ENCODE measurements at regions not wholly inside any gene's neighbourhood (a gene's known extent, or its start where the extent isn't known, plus 50 kb on each side); places are given as distances from the start of the nearest gene placed in this dataset.
"Not testable (repeated sequence)": the region's sequence is repeated elsewhere in the genome, so short reads cannot be mapped to it uniquely, and the experiment has no call there.

GRCh38 chr6:60991427-60992028, 1294.5 kb downstream of the KHDRBS2 start:
- H3K27ac Mint-ChIP-seq, result no peak overlapping the region
- ATAC-seq (no peak), DNase-seq (no peak)
- ChIA-PET CTCF (no interaction called here), POLR2A (no interaction called here)
- H3K36me3 Mint-ChIP-seq (ENCODE audit: low read depth), result no peaks in the 10 kb centered on the region
- H3K27me3 Mint-ChIP-seq (ENCODE audit: low read depth), result no peaks in the 10 kb centered on the region
- no peaks in the 10 kb centered on the region for H3K4me1 Mint-ChIP-seq (ENCODE audit: low read depth)
- H3K4me3 Mint-ChIP-seq, result no peak overlapping the region
- H3K9me3 Mint-ChIP-seq (ENCODE audit: insufficient read depth), result peaks cover 23% of the 10 kb centered on the region

GRCh38 chr6:60952500-60952899, 1333.5 kb downstream of the KHDRBS2 start:
- no peaks in the 10 kb centered on the region for H3K27me3 Mint-ChIP-seq (ENCODE audit: low read depth)
- ChIA-PET POLR2A (no interaction called here), CTCF (no interaction called here)
- H3K27ac Mint-ChIP-seq, result no peak overlapping the region
- ATAC-seq, result no peak
- peaks cover 14% of the 10 kb centered on the region for H3K9me3 Mint-ChIP-seq (ENCODE audit: insufficient read depth)
- DNase-seq, result no peak
- no peaks in the 10 kb centered on the region for H3K4me1 Mint-ChIP-seq (ENCODE audit: low read depth)
- no peak overlapping the region for H3K4me3 Mint-ChIP-seq
- H3K36me3 Mint-ChIP-seq (ENCODE audit: low read depth), result no peaks in the 10 kb centered on the region

GRCh38 chr6:60950221-60950923, 1335.7 kb downstream of the KHDRBS2 start:
- ATAC-seq; H3K27me3 Mint-ChIP-seq (ENCODE audit: low read depth); CTCF ChIA-PET; H3K4me1 Mint-ChIP-seq (ENCODE audit: low read depth); H3K27ac Mint-ChIP-seq; H3K36me3 Mint-ChIP-seq (ENCODE audit: low read depth); DNase-seq; POLR2A ChIA-PET; H3K4me3 Mint-ChIP-seq: not testable (repeated sequence)
- H3K9me3 Mint-ChIP-seq (ENCODE audit: insufficient read depth), result peaks cover 12% of the 10 kb centered on the region

- DNase-seq; ATAC-seq; H3K36me3 Mint-ChIP-seq (ENCODE audit: low read depth); H3K4me1 Mint-ChIP-seq (ENCODE audit: low read depth); H3K4me3 Mint-ChIP-seq; CTCF ChIA-PET; H3K27me3 Mint-ChIP-seq (ENCODE audit: low read depth); H3K9me3 Mint-ChIP-seq (ENCODE audit: insufficient read depth); H3K27ac Mint-ChIP-seq; POLR2A ChIA-PET: not testable (repeated sequence)
These were observed 1338.6 kb downstream of the KHDRBS2 start for GRCh38 chr6:60947416-60947815.

GRCh38 chr6:60944803-60945202, 1341.2 kb downstream of the KHDRBS2 start:
- H3K9me3 Mint-ChIP-seq (ENCODE audit: insufficient read depth); H3K27ac Mint-ChIP-seq; DNase-seq; H3K4me3 Mint-ChIP-seq; ATAC-seq; H3K36me3 Mint-ChIP-seq (ENCODE audit: low read depth); H3K4me1 Mint-ChIP-seq (ENCODE audit: low read depth); H3K27me3 Mint-ChIP-seq (ENCODE audit: low read depth); POLR2A ChIA-PET; CTCF ChIA-PET: not testable (repeated sequence)

- H3K4me3 Mint-ChIP-seq; H3K9me3 Mint-ChIP-seq (ENCODE audit: insufficient read depth); H3K27ac Mint-ChIP-seq; H3K27me3 Mint-ChIP-seq (ENCODE audit: low read depth); H3K36me3 Mint-ChIP-seq (ENCODE audit: low read depth); POLR2A ChIA-PET; ATAC-seq; H3K4me1 Mint-ChIP-seq (ENCODE audit: low read depth); CTCF ChIA-PET; DNase-seq: not testable (repeated sequence)
These were observed 1350.1 kb downstream of the KHDRBS2 start for GRCh38 chr6:60935970-60936369.

- POLR2A ChIA-PET; DNase-seq; ATAC-seq; H3K4me1 Mint-ChIP-seq (ENCODE audit: low read depth); H3K9me3 Mint-ChIP-seq (ENCODE audit: insufficient read depth); CTCF ChIA-PET; H3K36me3 Mint-ChIP-seq (ENCODE audit: low read depth); H3K4me3 Mint-ChIP-seq; H3K27me3 Mint-ChIP-seq (ENCODE audit: low read depth); H3K27ac Mint-ChIP-seq: not testable (repeated sequence)
These were observed 1366.4 kb downstream of the KHDRBS2 start for GRCh38 chr6:60919652-60920051.

- H3K4me3 Mint-ChIP-seq; POLR2A ChIA-PET; DNase-seq; H3K36me3 Mint-ChIP-seq (ENCODE audit: low read depth); H3K4me1 Mint-ChIP-seq (ENCODE audit: low read depth); H3K27me3 Mint-ChIP-seq (ENCODE audit: low read depth); H3K27ac Mint-ChIP-seq; CTCF ChIA-PET; ATAC-seq: not testable (repeated sequence)
- peaks cover 11% of the 10 kb centered on the region for H3K9me3 Mint-ChIP-seq (ENCODE audit: insufficient read depth)
These were observed 1382.2 kb downstream of the KHDRBS2 start for GRCh38 chr6:60903860-60904259.

- H3K4me1 Mint-ChIP-seq (ENCODE audit: low read depth); ATAC-seq; H3K27me3 Mint-ChIP-seq (ENCODE audit: low read depth); POLR2A ChIA-PET; H3K4me3 Mint-ChIP-seq; H3K36me3 Mint-ChIP-seq (ENCODE audit: low read depth); H3K9me3 Mint-ChIP-seq (ENCODE audit: insufficient read depth); H3K27ac Mint-ChIP-seq; DNase-seq; CTCF ChIA-PET: not testable (repeated sequence)
These were observed 1392.7 kb downstream of the KHDRBS2 start for GRCh38 chr6:60893374-60893773.

- H3K4me3 Mint-ChIP-seq, result no peak overlapping the region
- no peak overlapping the region for H3K27ac Mint-ChIP-seq
- no peak for ATAC-seq
- DNase-seq, result no peak
- H3K9me3 Mint-ChIP-seq (ENCODE audit: insufficient read depth), result peaks cover 4% of the 10 kb centered on the region
- H3K4me1 Mint-ChIP-seq (ENCODE audit: low read depth), result no peaks in the 10 kb centered on the region
- no peaks in the 10 kb centered on the region for H3K36me3 Mint-ChIP-seq (ENCODE audit: low read depth)
- POLR2A ChIA-PET, result no interaction called here
- no peaks in the 10 kb centered on the region for H3K27me3 Mint-ChIP-seq (ENCODE audit: low read depth)
- CTCF ChIA-PET, result no interaction called here
These were observed 1394.4 kb downstream of the KHDRBS2 start for GRCh38 chr6:60891606-60892005.

- H3K4me3 Mint-ChIP-seq; H3K27me3 Mint-ChIP-seq (ENCODE audit: low read depth); H3K27ac Mint-ChIP-seq; H3K4me1 Mint-ChIP-seq (ENCODE audit: low read depth); CTCF ChIA-PET; POLR2A ChIA-PET; ATAC-seq; H3K36me3 Mint-ChIP-seq (ENCODE audit: low read depth); DNase-seq: not testable (repeated sequence)
- H3K9me3 Mint-ChIP-seq (ENCODE audit: insufficient read depth), result peaks cover 21% of the 10 kb centered on the region
These were observed 1408.6 kb downstream of the KHDRBS2 start for GRCh38 chr6:60877396-60877795.

GRCh38 chr6:60870779-60871178, 1415.2 kb downstream of the KHDRBS2 start:
- H3K27ac Mint-ChIP-seq; ATAC-seq; POLR2A ChIA-PET; H3K4me1 Mint-ChIP-seq (ENCODE audit: low read depth); H3K36me3 Mint-ChIP-seq (ENCODE audit: low read depth); CTCF ChIA-PET; H3K27me3 Mint-ChIP-seq (ENCODE audit: low read depth); H3K4me3 Mint-ChIP-seq; DNase-seq: not testable (repeated sequence)
- H3K9me3 Mint-ChIP-seq (ENCODE audit: insufficient read depth), result peaks cover 21% of the 10 kb centered on the region

- no peaks in the 10 kb centered on the region for H3K36me3 Mint-ChIP-seq (ENCODE audit: low read depth)
- ChIA-PET CTCF (no interaction called here), POLR2A (no interaction called here)
- H3K4me1 Mint-ChIP-seq (ENCODE audit: low read depth), result no peaks in the 10 kb centered on the region
- no peak for ATAC-seq
- no peak overlapping the region for H3K27ac Mint-ChIP-seq
- DNase-seq, result no peak
- no peaks in the 10 kb centered on the region for H3K27me3 Mint-ChIP-seq (ENCODE audit: low read depth)
- no peak overlapping the region for H3K4me3 Mint-ChIP-seq
- H3K9me3 Mint-ChIP-seq (ENCODE audit: insufficient read depth), result peaks cover under 1% of the 10 kb centered on the region
These were observed 1418.5 kb downstream of the KHDRBS2 start for GRCh38 chr6:60867548-60867947.

Data from activated CD8-positive, alpha-beta T cell treated with anti-CD3 and anti-CD28 coated beads, Interleukin-2, amount 10 ng/mL, durations not matched to agents 7 days and 5 days (primary cell).